ENCODE measurements at regions not wholly inside any gene's neighbourhood (a gene's known extent, or its start where the extent isn't known, plus 50 kb on each side); places are given as distances from the start of the nearest gene placed in this dataset.

- Histone ChIP-seq H2BK12ac (ENCODE audit: low read depth, low read length) (no peak overlapping the region), H3K27me3 (replicated peaks in 1 of 4; ENCODE audit: control insufficient read depth in 3 of 4, extremely low read depth in 1 of 4, insufficient read depth in 3 of 4, low read length in 3 of 4) (no peaks in the 10 kb centered on the region), H3K4me1 (replicated peaks in 1 of 4; ENCODE audit: control insufficient read depth in 3 of 4, insufficient read depth in 4 of 4, low read length in 3 of 4) (no peaks in the 10 kb centered on the region), H4K20me1 (replicated peaks in 1 of 2; ENCODE audit: control insufficient read depth in 1 of 2, insufficient read depth in 2 of 2, low read length in 2 of 2) (peaks cover 0 to 2% of the 10 kb centered on the region in 2 experiments), H3K9ac (replicated peaks in 1 of 4; ENCODE audit: extremely low read depth in 1 of 4, low read depth in 3 of 4, low read length in 3 of 4) (no peak overlapping the region), H3K23ac (ENCODE audit: insufficient read length) (no peak overlapping the region), H3K27ac (ENCODE audit: low read depth, low read length) (no peak overlapping the region), H3K56ac (replicated peaks; ENCODE audit: insufficient read length, low read depth, low read length) (no peak overlapping the region), H2BK20ac (ENCODE audit: low read length) (no peak overlapping the region), H2BK120ac (replicated peaks; ENCODE audit: low read depth, low read length) (no peak overlapping the region), H3K4me2 (ENCODE audit: insufficient read depth in 1 of 2, low read depth in 2 of 2, low read length in 2 of 2) (no peak overlapping the region), H3K18ac (ENCODE audit: extremely low read depth, low read length) (no peak overlapping the region), H4K8ac (ENCODE audit: extremely low read depth, insufficient read depth, low read length) (no peak overlapping the region), H2AK5ac (ENCODE audit: low read depth, low read length) (no peak overlapping the region), H4K5ac (ENCODE audit: insufficient read length, low read depth, low read length) (no peak overlapping the region), H2AFZ (ENCODE audit: low read length) (no peak overlapping the region), H2BK15ac (ENCODE audit: low read length) (no peak overlapping the region), H3K4me3 (ENCODE audit: extremely low read depth in 1 of 4, insufficient read depth in 2 of 4, low read depth in 3 of 4, low read length in 4 of 4) (no peak overlapping the region), H3K36me3 (ENCODE audit: control insufficient read depth in 2 of 4, insufficient read depth in 4 of 4, low read length in 3 of 4) (no peaks in the 10 kb centered on the region; a peak in 1 of 8 replicates), H2BK5ac (ENCODE audit: low read depth, low read length) (no peak overlapping the region), H4K91ac (replicated peaks; ENCODE audit: insufficient read length, low read length) (no peak overlapping the region), H3K23me2 (ENCODE audit: low read depth, low read length) (peaks cover 5% of the 10 kb centered on the region; the same call in 1 of the 2 replicates), H3K14ac (ENCODE audit: insufficient read length) (no peak overlapping the region), H3K79me2 (ENCODE audit: control insufficient read depth in 1 of 2, insufficient read depth in 2 of 2, low read length in 2 of 2) (no peaks in the 10 kb centered on the region), H3K9me3 (ENCODE audit: insufficient read depth in 2 of 2, low read depth in 1 of 2, low read length in 1 of 2) (no peaks in the 10 kb centered on the region), H3K79me1 (ENCODE audit: low read depth, low read length) (no peaks in the 10 kb centered on the region), H3K4ac (replicated peaks; ENCODE audit: insufficient read length, low read depth, low read length) (no peak overlapping the region)
- DNase-seq (ENCODE audit: low read depth in 1 of 2, low spot score in 2 of 2) (no peak), FAIRE-seq (no peak)
- WGBS, 2 experiments (ENCODE audit: extremely low coverage in 1 of 2, insufficient coverage in 1 of 2, insufficient read length in 1 of 2, insufficient replicate concordance in 2 of 2, low coverage in 1 of 2, low lambda C conversion rate in 2 of 2, missing lambda C conversion rate in 1 of 2) = 86% methylated on average over 6 of the region's 7 CpGs; no CpG with 5 or more reads in 1 of the 2 experiments
- CTCF ChIA-PET (ENCODE audit: partially characterized antibody) = interaction anchor here (1.7 kb wide), 2 partner anchors 15 to 32 kb away, joined by 4 to 6 read pairs; no protein-coding TSS in a partner anchor
- POLR2A ChIA-PET (ENCODE audit: partially characterized antibody) = no interaction called here
- TF ChIP-seq BACH1 (IDR thresholded peaks at IDR 0.05; ENCODE audit: low read length) = no peak
Measured at GRCh38 chr2:71831193-71831577, 316.5 kb downstream of the CYP26B1 start.
